NB4 (cell line): ENCODE measurements at regions not wholly inside any gene's neighbourhood (a gene's known extent, or its start where the extent isn't known, plus 50 kb on each side); places are given as distances from the start of the nearest gene placed in this dataset.
"Not testable (repeated sequence)": the region's sequence is repeated elsewhere in the genome, so short reads cannot be mapped to it uniquely, and the experiment has no call there.

Experiments used
- DNase-seq: peaks from one replicate; pipeline ENCODE4 v3.0.0; 2010; ENCODE audit warnings: low read depth
- H3K4me3 ChIP-seq: one replicate; pipeline ENCODE4 v1.5.1; 2011; ENCODE audit warnings: mild to moderate bottlenecking, low read depth, low read length, moderate library complexity
- MYC ChIP-seq: IDR thresholded peaks from 2 replicates; pipeline ENCODE4 v1.6.1; 2011; ENCODE audit warnings: low read depth, low read length
- POLR2A ChIP-seq: IDR thresholded peaks from 2 replicates; pipeline ENCODE4 v1.6.1; 2011; ENCODE audit warnings: mild to moderate bottlenecking; ENCODE audit not compliant: insufficient read length; ENCODE audit errors: extremely low read depth
- TF ChIP-seq, protein P1 (sequence below): IDR thresholded peaks from 2 replicates; pipeline ENCODE4 v1.6.1; 2011; ENCODE audit warnings: low read depth, low read length
- TF ChIP-seq, protein P2 (sequence below): IDR thresholded peaks from one replicate; pipeline ENCODE4 v1.5.1; 2012; ENCODE audit warnings: low read depth, low read length

DNA sequence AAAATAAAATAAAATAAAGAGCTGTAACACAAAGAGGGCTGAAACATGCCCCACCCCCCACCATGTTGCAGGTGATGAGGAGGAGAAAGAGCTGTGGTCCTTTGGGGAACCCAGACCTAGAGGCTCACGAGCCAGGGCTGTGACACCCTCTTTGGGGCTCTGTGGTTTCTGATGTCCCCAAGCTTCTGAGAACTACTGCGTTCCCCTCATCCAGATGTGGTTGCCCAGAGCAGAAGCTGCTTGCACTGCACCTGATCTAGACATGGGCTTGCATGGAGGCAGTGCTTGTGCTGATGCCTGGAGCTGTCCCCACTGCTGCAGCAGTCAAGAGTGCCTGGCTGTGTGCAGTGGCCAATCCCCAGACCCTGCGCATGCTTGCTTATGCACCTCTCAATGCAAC lies 687.9 kb upstream of the ACVR2A start:
- H3K4me3 ChIP-seq = no peak overlapping the region
- TF ChIP-seq MYC = no peak
- DNase-seq = no peak

DNA sequence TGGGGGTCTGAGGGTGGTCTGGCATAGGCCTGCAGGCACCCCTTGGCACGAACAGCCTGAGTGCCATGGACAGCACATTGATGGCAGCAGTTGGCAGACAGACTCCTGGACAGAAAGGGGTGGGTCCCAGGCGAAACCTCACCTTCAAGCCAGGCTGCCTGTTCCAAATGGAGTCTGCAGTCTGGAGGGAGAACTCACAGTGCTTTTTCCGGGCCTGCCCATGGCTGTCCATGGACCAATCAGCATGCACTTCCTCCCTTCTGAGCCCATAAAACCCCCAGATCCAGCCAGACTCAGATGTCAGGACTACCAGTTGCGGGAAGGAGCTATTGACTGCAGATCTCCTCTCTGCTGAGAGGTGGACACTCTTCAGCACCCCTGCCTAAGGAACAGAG lies 694.6 kb upstream of the ACVR2A start:
- no peak for TF ChIP-seq MYC
- TF ChIP-seq, protein P1, sequence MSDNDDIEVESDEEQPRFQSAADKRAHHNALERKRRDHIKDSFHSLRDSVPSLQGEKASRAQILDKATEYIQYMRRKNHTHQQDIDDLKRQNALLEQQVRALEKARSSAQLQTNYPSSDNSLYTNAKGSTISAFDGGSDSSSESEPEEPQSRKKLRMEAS = no peak
- TF ChIP-seq POLR2A = no peak
- TF ChIP-seq, protein P2, sequence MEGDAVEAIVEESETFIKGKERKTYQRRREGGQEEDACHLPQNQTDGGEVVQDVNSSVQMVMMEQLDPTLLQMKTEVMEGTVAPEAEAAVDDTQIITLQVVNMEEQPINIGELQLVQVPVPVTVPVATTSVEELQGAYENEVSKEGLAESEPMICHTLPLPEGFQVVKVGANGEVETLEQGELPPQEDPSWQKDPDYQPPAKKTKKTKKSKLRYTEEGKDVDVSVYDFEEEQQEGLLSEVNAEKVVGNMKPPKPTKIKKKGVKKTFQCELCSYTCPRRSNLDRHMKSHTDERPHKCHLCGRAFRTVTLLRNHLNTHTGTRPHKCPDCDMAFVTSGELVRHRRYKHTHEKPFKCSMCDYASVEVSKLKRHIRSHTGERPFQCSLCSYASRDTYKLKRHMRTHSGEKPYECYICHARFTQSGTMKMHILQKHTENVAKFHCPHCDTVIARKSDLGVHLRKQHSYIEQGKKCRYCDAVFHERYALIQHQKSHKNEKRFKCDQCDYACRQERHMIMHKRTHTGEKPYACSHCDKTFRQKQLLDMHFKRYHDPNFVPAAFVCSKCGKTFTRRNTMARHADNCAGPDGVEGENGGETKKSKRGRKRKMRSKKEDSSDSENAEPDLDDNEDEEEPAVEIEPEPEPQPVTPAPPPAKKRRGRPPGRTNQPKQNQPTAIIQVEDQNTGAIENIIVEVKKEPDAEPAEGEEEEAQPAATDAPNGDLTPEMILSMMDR = no peak
- H3K4me3 ChIP-seq = no peak overlapping the region
- no peak for DNase-seq

DNA sequence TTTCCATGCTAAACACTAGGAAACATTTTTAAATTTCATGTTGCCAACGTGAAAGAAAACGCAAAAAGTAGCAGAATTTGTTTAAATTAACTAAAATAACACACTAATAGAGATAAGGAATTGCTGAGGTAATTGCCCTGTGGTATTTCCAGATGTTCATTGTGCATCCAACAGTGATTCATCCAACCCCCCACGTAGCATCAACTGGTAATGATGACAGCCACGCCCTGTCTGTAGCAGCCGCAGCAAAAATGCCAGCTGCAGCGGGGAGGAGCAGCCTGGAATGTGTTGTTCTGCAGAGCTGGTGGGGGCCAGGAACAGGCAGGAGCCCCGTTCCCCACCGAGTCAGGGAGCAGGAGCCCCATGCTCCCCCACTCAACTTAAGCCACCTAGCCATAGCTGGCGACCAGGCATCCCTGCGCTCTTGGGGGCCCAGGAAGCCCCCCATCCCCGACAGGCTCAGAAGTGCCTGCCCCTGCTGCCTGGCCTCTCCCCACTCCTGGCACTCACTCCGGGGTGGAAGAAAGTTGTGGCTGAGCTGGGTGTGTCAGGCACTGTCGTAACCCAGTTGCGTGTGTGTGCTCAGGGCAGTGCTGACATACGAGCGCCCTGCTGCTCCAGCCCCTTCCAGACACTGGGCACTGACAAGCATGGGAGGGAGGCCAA lies 695.1 kb upstream of the ACVR2A start:
- no peak overlapping the region for H3K4me3 ChIP-seq
- TF ChIP-seq POLR2A (no peak), MYC (no peak)
- TF ChIP-seq, protein P2 = no peak
- TF ChIP-seq, protein P1 = no peak
- DNase-seq = no peak

DNA sequence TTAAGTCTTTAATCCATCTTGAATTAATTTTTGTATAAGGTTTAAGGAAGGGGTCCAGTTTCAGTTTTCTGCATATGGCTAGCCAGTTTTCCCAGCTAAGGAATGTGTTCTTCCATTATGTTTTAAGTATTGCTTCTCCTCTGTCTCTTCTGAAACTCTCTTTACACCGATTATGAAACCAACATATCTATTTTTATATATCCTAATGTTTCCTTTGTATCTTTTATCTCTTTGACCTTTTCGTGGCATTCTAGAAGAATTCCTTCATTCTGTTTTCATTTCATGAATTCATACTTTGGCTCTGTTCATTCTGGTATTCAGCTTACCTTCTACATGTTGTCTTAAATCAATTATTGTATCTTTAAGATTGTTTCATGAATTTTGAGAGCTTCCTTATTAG lies 697.0 kb upstream of the ACVR2A start:
- TF ChIP-seq, protein P1 = no peak
- TF ChIP-seq, protein P2 = no peak
- no peak for TF ChIP-seq MYC
- TF ChIP-seq POLR2A = no peak
- H3K4me3 ChIP-seq = no peak overlapping the region
- no peak for DNase-seq

DNA sequence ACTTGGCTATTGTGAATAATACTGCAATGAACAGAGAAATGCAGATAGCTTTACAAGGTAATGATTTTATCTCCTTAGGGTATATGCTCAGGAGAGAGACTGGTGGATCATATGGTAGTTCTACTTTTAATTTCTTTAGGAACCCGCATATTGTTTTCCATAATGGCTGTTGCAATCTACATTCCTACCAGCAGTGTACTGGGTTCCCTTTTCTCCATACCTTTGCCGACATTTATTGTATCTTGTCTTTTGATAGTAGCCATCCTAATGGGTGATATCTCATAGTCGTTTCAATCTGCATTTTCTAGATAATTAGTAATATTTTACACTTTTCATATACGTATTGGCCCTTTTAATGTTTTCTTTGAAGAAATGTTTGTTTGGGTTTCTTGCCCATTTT lies 702.9 kb upstream of the ACVR2A start:
- no peak for DNase-seq
- TF ChIP-seq, protein P2 = no peak
- TF ChIP-seq POLR2A = no peak
- no peak for TF ChIP-seq MYC
- TF ChIP-seq, protein P1 = no peak
- no peak overlapping the region for H3K4me3 ChIP-seq

DNA sequence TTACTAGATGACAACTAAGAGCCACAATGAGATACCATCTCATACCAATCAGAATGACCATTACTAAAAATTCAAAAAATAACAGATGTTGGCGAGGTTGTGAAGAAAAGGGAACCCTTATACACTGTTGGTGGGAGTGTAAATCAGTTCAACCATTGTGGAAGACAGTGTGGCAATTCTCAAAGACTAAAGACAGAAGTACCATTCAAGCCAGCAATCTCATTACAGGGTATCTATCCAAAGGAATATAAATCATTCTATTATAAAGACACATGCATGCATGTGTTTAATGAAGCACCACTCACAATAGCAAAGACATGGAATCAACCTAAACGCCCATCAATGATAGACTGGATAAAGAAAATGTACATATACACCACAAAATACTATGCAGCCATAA lies 705.1 kb upstream of the ACVR2A start:
- not testable (repeated sequence) for DNase-seq, H3K4me3 ChIP-seq

DNA sequence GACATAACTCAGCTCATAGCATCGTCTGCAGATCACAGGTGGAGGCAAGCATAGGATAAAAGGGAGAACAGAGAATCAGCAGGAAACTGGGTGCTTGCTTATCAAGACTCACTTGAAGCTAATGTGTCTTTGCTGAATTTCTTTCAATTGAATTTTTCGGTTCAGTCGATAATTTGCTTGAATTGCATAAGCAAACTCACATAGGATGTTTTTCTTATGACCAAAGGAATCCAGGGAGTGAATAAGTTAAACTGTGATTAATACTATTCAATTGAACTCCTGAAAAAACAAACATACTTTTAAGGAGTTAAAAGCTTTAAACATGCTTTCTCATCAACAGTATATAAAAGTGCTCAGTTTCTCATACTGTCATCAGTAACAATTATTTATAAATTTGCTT lies 707.1 kb upstream of the ACVR2A start:
- DNase-seq = no peak

More for the DNA sequence above, 707.1 kb upstream of the ACVR2A start:
- TF ChIP-seq, protein P2 = no peak
- TF ChIP-seq, protein P1 = no peak
- no peak overlapping the region for H3K4me3 ChIP-seq
